A549 (cell line): ENCODE measurements at regions not wholly inside any gene's neighbourhood (a gene's known extent, or its start where the extent isn't known, plus 50 kb on each side); places are given as distances from the start of the nearest gene placed in this dataset.

Source experiments
- ATAC-seq, 2 experiments: fragments of 200-7000 bp in 1 of 2; fragments of >200 bp in 1 of 2; cut with Nextera tagmentation in 1 of 2; cut with Tn5 transposase in 1 of 2; 3 replicates each; pipeline versions ENCODE4 v1.8.0 to v1.9.1; 2018 to 2020; ENCODE audit warnings: mild to moderate bottlenecking in 1 of 2, moderate library complexity in 1 of 2
- CTCF ChIA-PET: fragments of 300-600 bp; sonication (Branson Sonifier 250); formaldehyde crosslinking; extraction: SDS; loops from one replicate; lab custom pipeline; 2021; ENCODE audit warnings: antibody characterized with exemption, inconsistent platforms; lab: Yijun Ruan, JAX
- POLR2A ChIA-PET: fragments of 350-600 bp; formaldehyde crosslinking; extraction: SDS; loops from one replicate; lab custom pipeline; 2021; ENCODE audit warnings: antibody characterized with exemption, inconsistent platforms; lab: Yijun Ruan, JAX
- DNase-seq, 2 experiments: peaks; one replicate each; pipeline versions ENCODE4 v3.0.0 to v3.0.0-alpha.2; 2011 to 2016; ENCODE audit warnings: low read depth in 1 of 2, low spot score in 1 of 2
- FAIRE-seq: peaks from 2 replicates; lab custom pipeline; 2011; peaks lifted over from hg19 to GRCh38; lab: Jason Lieb, UNC
- H3K27ac ChIP-seq, 2 experiments: fragments of >200 bp; sonication (Bioruptor Twin); formaldehyde crosslinking; 3 replicates each; pipeline ENCODE4 v1.5.1; 2016 to 2017
- H3K4me1 ChIP-seq: fragments of >200 bp; sonication (Bioruptor Twin); formaldehyde crosslinking; 3 replicates; pipeline ENCODE4 v1.6.1; 2016
- H3K4me2 ChIP-seq: fragments of >200 bp; sonication (Bioruptor Twin); formaldehyde crosslinking; 3 replicates; pipeline ENCODE4 v1.6.1; 2016
- H3K4me3 ChIP-seq: fragments of >200 bp; sonication (Bioruptor Twin); formaldehyde crosslinking; 3 replicates; pipeline ENCODE4 v1.5.1; 2016
- H3K9me3 ChIP-seq: fragments of >200 bp; sonication (Bioruptor Twin); formaldehyde crosslinking; 3 replicates; pipeline ENCODE4 v1.6.1; 2016
- CBX8 ChIP-seq: fragments of 200-600 bp; sonication (generic); IDR thresholded peaks from 2 replicates; pipeline ENCODE4 v1.6.1; 2016
- CHD2 ChIP-seq: fragments of 150-350 bp; IDR thresholded peaks from 2 replicates; pipeline ENCODE4 v1.6.1; 2014; ENCODE audit warnings: low read length; ENCODE audit not compliant: partially characterized antibody
- CHD4 ChIP-seq: fragments of 200-600 bp; sonication (generic); IDR thresholded peaks from 2 replicates; pipeline ENCODE4 v1.6.1; 2016; ENCODE audit warnings: antibody characterized with exemption, mild to moderate bottlenecking, borderline replicate concordance
- ESRRA ChIP-seq: fragments of 150-350 bp; IDR thresholded peaks from 2 replicates; pipeline ENCODE4 v1.6.1; 2014; ENCODE audit warnings: mild to moderate bottlenecking, low read length, borderline replicate concordance
- GATA3 ChIP-seq: IDR thresholded peaks from 2 replicates; pipeline ENCODE4 v1.6.1; 2012; ENCODE audit warnings: borderline replicate concordance
- HOXB5 ChIP-seq: fragments of 250-450 bp; sonication (Bioruptor Pico); IDR thresholded peaks from 2 replicates; pipeline ENCODE4 v1.5.0; 2020; ENCODE audit warnings: mild to moderate bottlenecking, moderate library complexity
- JUNB ChIP-seq: fragments of >200 bp; sonication (Bioruptor Twin); formaldehyde crosslinking; IDR thresholded peaks from 2 replicates; pipeline ENCODE4 v1.6.1; 2016
- MAFK ChIP-seq: fragments of 450-650 bp; IDR thresholded peaks from 2 replicates; pipeline ENCODE4 v1.6.1; 2014; ENCODE audit not compliant: partially characterized antibody
- POLR2A ChIP-seq: IDR thresholded peaks from 2 replicates; pipeline ENCODE4 v1.6.1; 2012; ENCODE audit warnings: mild to moderate bottlenecking, low read length
- SREBF2 ChIP-seq: fragments of 450-650 bp; IDR thresholded peaks from 2 replicates; pipeline ENCODE4 v1.6.1; 2014; ENCODE audit warnings: mild to moderate bottlenecking, moderate library complexity
- WGBS: methylation state at CpG from one replicate; pipeline ENCODE4 v1.1.6; 2017; ENCODE audit errors: missing lambda C conversion rate; 5-methylcytosine and 5-hydroxymethylcytosine counted together
- TF ChIP-seq, protein P1 (sequence below): IDR thresholded peaks from 2 replicates; pipeline ENCODE4 v1.6.1; 2012; ENCODE audit warnings: low read depth, borderline replicate concordance
- TF ChIP-seq, protein P2 (sequence below): fragments of >200 bp; sonication (Bioruptor Twin); formaldehyde crosslinking; IDR thresholded peaks from 2 replicates; pipeline ENCODE4 v1.6.1; 2016
- TF ChIP-seq, protein P3 (sequence below): fragments of 200-600 bp; sonication (generic); IDR thresholded peaks from 2 replicates; pipeline ENCODE4 v1.6.1; 2016; ENCODE audit warnings: antibody characterized with exemption, mild to moderate bottlenecking, moderate library complexity
- TF ChIP-seq, protein P4 (sequence below): IDR thresholded peaks from 2 replicates; pipeline ENCODE4 v1.6.1; 2012
- TF ChIP-seq, protein P5 (sequence below): IDR thresholded peaks from 2 replicates; pipeline ENCODE4 v1.6.1; 2012

DNA sequence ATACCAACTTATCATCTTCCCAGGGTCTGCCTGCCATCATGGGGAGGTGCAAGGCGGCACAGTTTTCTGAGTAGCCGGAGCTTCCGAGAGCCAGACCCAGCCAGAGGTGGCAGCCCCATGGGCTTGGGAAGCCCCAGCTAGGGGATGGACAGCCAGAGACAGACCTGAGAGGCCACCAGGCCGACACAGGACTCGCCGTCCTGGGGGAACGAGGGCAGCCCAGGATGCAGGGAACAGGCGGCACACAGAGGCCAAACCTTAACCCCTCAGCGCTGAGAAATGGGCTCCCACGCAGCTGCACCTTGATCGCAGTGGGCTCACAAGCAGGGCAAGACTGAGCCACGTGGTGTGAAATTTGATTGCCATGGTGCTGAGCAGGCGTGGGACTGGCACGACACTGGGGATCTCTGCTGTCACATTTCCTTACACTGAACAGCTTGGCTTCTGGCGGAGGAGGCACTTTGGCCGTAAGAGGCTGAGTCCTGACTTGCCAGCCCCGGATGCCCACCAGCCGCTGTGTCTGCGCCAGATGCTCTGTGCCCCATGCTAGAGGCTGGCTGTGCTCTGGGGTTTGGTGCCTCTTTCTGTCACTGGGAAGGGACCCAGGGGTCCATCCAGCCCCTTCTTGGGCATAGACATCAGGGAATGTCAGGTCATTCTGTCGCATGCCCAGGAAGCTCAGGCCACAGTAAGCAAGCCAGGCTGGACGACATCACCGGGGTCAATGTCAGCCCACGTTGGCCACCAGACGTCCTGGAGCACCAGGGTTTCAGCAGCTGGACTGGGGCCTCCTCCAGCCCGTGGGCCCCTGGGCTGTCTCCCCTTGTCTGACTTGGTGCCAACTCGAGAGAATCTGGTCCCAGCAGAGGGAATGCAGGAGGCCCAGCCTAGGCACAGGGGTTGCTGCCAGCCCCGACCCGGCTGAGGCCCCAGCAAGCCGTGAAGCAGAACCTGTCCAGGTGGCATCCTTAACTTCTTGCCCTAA is 312.1 kb upstream of the MYT1L start:
- ChIA-PET POLR2A (no interaction called here), CTCF (no interaction called here)
- peak in 1 of 2 experiments; percentile 12; a peak in 3 of 6 replicates for ATAC-seq
- Histone ChIP-seq H3K9me3 (peaks cover 3% of the 10 kb centered on the region; the same call in 1 of the 3 replicates), H3K4me2 (no peak overlapping the region), H3K27ac (no peak overlapping the region), H3K4me3 (no peak overlapping the region), H3K4me1 (no peaks in the 10 kb centered on the region)
- 58% methylated on average over 22 of the region's 29 CpGs for WGBS
- no peak for FAIRE-seq
- TF ChIP-seq, protein P1, sequence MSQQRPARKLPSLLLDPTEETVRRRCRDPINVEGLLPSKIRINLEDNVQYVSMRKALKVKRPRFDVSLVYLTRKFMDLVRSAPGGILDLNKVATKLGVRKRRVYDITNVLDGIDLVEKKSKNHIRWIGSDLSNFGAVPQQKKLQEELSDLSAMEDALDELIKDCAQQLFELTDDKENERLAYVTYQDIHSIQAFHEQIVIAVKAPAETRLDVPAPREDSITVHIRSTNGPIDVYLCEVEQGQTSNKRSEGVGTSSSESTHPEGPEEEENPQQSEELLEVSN, result no peak
- TF ChIP-seq POLR2A (no peak), HOXB5 (CRISPR knock-in tag) (no peak), JUNB (no peak)
- no peak for DNase-seq

DNA sequence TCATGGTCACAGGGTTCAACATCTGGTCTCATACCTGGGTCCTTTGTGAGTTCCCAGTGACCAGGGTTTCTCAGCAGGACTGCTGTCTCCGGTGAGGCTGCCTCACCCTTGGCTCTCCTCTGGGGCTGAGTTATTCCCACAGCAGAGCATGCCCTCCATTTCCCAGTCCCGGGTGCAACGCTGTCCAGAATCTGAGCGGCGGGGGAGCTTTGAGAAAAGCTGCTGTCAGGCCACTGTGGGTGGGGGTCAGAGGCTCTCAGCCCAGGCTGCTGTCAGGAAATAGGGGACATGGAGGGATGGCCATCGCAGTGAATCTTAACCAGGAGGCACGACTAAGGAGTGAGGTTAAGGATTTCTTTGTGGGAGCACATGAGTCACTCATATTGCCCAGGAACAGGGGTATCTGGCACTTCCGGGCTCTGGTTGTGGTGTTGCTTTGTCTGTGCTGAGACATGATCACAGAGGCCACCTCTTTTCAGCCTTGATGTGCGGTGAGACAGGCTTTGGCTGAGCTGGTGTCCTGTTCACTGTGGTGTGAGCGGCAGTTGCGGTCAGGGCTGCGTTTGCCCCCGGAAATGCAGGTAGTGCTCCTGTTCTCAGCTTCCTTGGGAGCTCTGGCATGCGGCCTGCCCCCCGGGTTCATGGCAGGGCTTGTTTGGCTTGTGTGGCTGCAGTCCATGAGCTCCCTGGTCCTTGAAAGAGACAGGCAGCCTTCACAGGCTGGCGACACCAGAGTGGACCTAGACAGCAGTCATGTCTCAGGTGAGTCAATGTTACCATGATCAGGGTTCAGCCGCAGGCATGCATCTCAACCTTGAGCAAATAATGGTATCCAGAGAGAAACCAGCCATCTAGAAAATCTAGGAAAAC is 310.7 kb upstream of the MYT1L start:
- H3K4me3 ChIP-seq, result no peak overlapping the region
- 29% methylated on average over 15 of the region's 17 CpGs for WGBS
- TF ChIP-seq, protein P2, sequence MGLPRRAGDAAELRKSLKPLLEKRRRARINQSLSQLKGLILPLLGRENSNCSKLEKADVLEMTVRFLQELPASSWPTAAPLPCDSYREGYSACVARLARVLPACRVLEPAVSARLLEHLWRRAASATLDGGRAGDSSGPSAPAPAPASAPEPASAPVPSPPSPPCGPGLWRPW, result no peak
- no peak for TF ChIP-seq MAFK
- TF ChIP-seq GATA3, result no peak
- no peak for TF ChIP-seq ESRRA
- TF ChIP-seq, protein P3, sequence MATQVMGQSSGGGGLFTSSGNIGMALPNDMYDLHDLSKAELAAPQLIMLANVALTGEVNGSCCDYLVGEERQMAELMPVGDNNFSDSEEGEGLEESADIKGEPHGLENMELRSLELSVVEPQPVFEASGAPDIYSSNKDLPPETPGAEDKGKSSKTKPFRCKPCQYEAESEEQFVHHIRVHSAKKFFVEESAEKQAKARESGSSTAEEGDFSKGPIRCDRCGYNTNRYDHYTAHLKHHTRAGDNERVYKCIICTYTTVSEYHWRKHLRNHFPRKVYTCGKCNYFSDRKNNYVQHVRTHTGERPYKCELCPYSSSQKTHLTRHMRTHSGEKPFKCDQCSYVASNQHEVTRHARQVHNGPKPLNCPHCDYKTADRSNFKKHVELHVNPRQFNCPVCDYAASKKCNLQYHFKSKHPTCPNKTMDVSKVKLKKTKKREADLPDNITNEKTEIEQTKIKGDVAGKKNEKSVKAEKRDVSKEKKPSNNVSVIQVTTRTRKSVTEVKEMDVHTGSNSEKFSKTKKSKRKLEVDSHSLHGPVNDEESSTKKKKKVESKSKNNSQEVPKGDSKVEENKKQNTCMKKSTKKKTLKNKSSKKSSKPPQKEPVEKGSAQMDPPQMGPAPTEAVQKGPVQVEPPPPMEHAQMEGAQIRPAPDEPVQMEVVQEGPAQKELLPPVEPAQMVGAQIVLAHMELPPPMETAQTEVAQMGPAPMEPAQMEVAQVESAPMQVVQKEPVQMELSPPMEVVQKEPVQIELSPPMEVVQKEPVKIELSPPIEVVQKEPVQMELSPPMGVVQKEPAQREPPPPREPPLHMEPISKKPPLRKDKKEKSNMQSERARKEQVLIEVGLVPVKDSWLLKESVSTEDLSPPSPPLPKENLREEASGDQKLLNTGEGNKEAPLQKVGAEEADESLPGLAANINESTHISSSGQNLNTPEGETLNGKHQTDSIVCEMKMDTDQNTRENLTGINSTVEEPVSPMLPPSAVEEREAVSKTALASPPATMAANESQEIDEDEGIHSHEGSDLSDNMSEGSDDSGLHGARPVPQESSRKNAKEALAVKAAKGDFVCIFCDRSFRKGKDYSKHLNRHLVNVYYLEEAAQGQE, result no peak
- TF ChIP-seq SREBF2, result no peak
- no peak for TF ChIP-seq CHD2
- TF ChIP-seq, protein P4, sequence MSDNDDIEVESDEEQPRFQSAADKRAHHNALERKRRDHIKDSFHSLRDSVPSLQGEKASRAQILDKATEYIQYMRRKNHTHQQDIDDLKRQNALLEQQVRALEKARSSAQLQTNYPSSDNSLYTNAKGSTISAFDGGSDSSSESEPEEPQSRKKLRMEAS, result no peak
- TF ChIP-seq CHD4, result no peak
- no peak for TF ChIP-seq CBX8
- TF ChIP-seq, protein P5, sequence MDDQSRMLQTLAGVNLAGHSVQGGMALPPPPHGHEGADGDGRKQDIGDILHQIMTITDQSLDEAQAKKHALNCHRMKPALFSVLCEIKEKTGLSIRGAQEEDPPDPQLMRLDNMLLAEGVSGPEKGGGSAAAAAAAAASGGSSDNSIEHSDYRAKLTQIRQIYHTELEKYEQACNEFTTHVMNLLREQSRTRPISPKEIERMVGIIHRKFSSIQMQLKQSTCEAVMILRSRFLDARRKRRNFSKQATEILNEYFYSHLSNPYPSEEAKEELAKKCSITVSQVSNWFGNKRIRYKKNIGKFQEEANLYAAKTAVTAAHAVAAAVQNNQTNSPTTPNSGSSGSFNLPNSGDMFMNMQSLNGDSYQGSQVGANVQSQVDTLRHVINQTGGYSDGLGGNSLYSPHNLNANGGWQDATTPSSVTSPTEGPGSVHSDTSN, result no peak
- CTCF ChIA-PET, result no interaction called here
- H3K27ac ChIP-seq, result no peak overlapping the region
- DNase-seq (no peak), ATAC-seq (peak in 1 of 2 experiments; percentile 7; a peak in 1 of 6 replicates), FAIRE-seq (no peak)
- H3K4me1 ChIP-seq, result no peaks in the 10 kb centered on the region
- no peak overlapping the region for H3K4me2 ChIP-seq
- no peaks in the 10 kb centered on the region for H3K9me3 ChIP-seq
- POLR2A ChIA-PET, result no interaction called here
